Ovary (tissue), 7 donors: ENCODE measurements at regions not wholly inside any gene's neighbourhood (a gene's known extent, or its start where the extent isn't known, plus 50 kb on each side); places are given as distances from the start of the nearest gene placed in this dataset.

Source experiments
- DNase-seq, 5 donors: peaks; one replicate each; pipeline ENCODE4 v3.0.0-alpha.2; 2019 to 2020
- H3K27ac ChIP-seq, 2 donors: fragments of 200-600 bp; one replicate each; pipeline versions ENCODE4 v1.5.1 to v1.8.0; 2019 to 2022
- H3K27me3 ChIP-seq: fragments of 200-600 bp; one replicate; pipeline ENCODE4 v1.8.0; 2022
- H3K36me3 ChIP-seq: fragments of 200-600 bp; sonication (generic); one replicate; pipeline ENCODE4 v1.5.1; 2019
- H3K4me1 ChIP-seq: one replicate; pipeline ENCODE4 v1.8.1; 2013; ENCODE audit warnings: mild to moderate bottlenecking, moderate library complexity; ENCODE audit not compliant: insufficient read depth
- H3K4me3 ChIP-seq: fragments of 200-600 bp; sonication (generic); one replicate; pipeline ENCODE4 v1.5.1; 2017
- H3K9me3 ChIP-seq, 2 donors: fragments of 200-600 bp in 1 of 2; sonication (generic) in 1 of 2; one replicate each; pipeline versions ENCODE4 v1.5.1 to v1.8.1; 2013 to 2019; ENCODE audit warnings: mild to moderate bottlenecking in 1 of 2, moderate library complexity in 1 of 2
- CTCF ChIP-seq, 3 donors: fragments of 450-650 bp in 2 of 3; fragments of 200-600 bp in 1 of 3; IDR thresholded peaks; one replicate each; pipeline versions ENCODE4 v1.5.1 to v1.8.0; 2016 to 2022; ENCODE audit warnings: antibody characterized with exemption in 3 of 3, mild to moderate bottlenecking in 1 of 3
- EP300 ChIP-seq: sonication (generic); formaldehyde crosslinking; IDR thresholded peaks from one replicate; pipeline ENCODE4 v1.6.1; 2017; ENCODE audit warnings: antibody characterized with exemption
- POLR2A ChIP-seq: fragments of 450-650 bp; IDR thresholded peaks from one replicate; pipeline ENCODE4 v1.6.1; 2017; ENCODE audit warnings: antibody characterized with exemption, mild to moderate bottlenecking, moderate library complexity
- WGBS, 3 donors: extraction: QIAGEN DNeasy Blood & Tissue Kit in 1 of 3; methylation state at CpG; one replicate each; pipeline versions ENCODE4 v1.1.5 to v1.1.7; 2013 to 2017; 5-methylcytosine and 5-hydroxymethylcytosine counted together
- intact Hi-C, 4 donors: fragments of 100-400 bp; cut with DNase I; formaldehyde crosslinking; loops; one replicate each; pipeline versions ENCODE4 v1.11.0 to v1.15.1; 2022 to 2023
- donor health status: DM: no; HTN: no; CAD: no; lungs with moderate emphysema.
- donor health status: DM: no; HTN: no; CAD: no.
- donor health status: Bipolar disorder and iron deficiency.
- donor health status: DM: no; HTN: no; CAD: no.
- donor health status: DM: yes; HTN: yes; CAD: no.

- Histone ChIP-seq H3K27ac (no peak overlapping the region), H3K4me3 (no peak overlapping the region), H3K9me3 (no peaks in the 10 kb centered on the region), H3K4me1 (no peaks in the 10 kb centered on the region), H3K36me3 (no peaks in the 10 kb centered on the region), H3K27me3 (no peaks in the 10 kb centered on the region)
- intact Hi-C loops = no loop called here
- TF ChIP-seq CTCF (IDR thresholded peaks at IDR 0.05) (no peak), EP300 (no peak), POLR2A (no peak)
- 68 to 85% (median 83%) methylated on average over 8 of the region's 8 CpGs for WGBS, 3 donors
- DNase-seq = no peak
Measured at GRCh38 chr1:23628951-23629387, 62.6 kb upstream of the RPL11 start.

DNA sequence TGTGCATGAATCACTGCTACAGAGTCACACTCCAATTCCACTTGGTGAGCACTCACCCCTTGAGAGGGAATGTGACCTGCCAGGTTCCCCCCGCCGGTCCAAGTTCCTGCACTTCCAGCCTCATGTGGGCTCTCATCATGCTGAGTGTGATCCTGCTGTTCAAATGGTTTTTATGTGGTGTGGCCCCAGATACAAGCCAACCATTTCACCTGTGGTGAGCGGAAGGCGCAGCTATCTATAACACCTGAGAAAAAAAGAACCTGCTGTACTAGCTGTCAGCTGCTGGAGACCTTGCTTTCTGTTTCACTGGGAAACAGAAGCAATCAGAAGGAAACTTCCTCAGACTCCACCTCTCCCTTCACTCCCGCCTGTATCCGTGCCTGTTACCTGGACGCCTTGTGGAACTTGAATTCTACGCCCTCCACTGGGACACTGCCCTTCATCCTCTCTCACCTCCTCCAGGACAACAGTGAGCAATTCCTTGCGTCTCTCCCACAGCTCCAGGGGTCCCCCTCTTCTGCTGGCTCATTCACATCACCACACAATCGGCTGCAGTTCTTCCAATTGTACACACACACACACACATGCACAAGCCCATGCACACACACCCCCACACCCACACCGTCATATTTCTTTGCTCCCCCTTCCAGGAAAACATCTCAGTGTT, 64.4 kb upstream of the RPL11 start:
- Histone ChIP-seq H3K4me1 (no peaks in the 10 kb centered on the region), H3K36me3 (no peaks in the 10 kb centered on the region), H3K27ac (no peak overlapping the region), H3K4me3 (no peak overlapping the region), H3K9me3 (no peaks in the 10 kb centered on the region), H3K27me3 (no peaks in the 10 kb centered on the region)
- 53 to 61% (median 57%) methylated on average over 11 of the region's 11 CpGs for WGBS, 3 donors
- no peak for TF ChIP-seq CTCF (IDR thresholded peaks at IDR 0.05)
- DNase-seq = no peak
- intact Hi-C loops = no loop called here

DNA sequence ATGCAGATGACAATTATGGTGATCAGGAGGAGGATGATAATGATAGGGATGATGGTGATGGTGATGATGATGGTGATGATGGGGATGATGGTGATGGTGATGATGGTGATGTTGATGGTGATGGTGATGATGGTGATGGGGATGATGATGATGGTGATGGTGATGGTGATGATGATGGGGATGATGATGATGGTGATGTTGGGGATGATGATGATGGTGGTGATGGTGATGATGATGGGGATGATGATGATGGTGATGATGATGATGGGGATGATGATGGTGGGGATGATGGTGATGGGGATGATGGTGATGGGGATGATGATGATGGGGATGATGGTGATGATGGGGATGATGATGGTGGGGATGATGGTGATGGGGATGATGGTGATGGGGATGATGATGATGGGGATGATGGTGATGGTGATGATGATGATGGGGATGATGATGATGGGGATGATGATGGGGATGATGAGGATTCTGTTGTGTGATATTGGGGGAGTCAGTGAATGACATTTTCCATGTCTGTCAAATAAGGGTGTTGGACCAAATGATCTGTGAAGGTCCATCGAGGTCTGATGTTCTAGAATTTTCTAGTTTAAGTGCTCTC, 65.6 kb upstream of the RPL11 start:
- Histone ChIP-seq H3K36me3 (no peaks in the 10 kb centered on the region), H3K27me3 (no peaks in the 10 kb centered on the region), H3K9me3 (no peaks in the 10 kb centered on the region), H3K27ac (no peak overlapping the region), H3K4me1 (no peaks in the 10 kb centered on the region), H3K4me3 (no peak overlapping the region)
- no peak for DNase-seq
- TF ChIP-seq EP300 = no peak
- no peak for TF ChIP-seq POLR2A
- no peak for TF ChIP-seq CTCF (IDR thresholded peaks at IDR 0.05)
- 89 to 92% (median 90%) methylated on average over 1 of the region's 1 CpG for WGBS, 3 donors
- intact Hi-C loops = no loop called here

DNA sequence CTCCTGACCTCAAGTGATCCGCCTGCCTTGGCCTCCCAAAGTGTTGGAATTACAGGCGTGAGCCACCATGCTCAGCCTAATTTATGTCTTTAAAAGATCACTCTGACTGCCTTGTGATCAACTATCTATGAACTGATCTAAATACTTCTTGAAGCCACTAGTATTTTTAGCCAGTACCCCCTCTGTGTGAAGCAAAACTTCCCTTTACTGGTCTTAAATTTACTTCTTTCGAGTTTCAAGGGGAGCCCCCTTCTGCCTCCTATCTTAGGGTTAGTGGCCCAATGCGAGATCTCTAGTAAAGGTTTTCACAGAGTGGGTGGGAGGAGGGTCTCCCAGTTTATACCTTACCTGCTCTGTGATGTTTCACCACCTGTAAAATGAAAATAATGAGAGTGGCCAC, 66.1 kb upstream of the RPL11 start:
- no peaks in the 10 kb centered on the region for H3K27me3 ChIP-seq
- no peaks in the 10 kb centered on the region for H3K36me3 ChIP-seq
- no peak overlapping the region for H3K4me3 ChIP-seq
- H3K4me1 ChIP-seq = no peaks in the 10 kb centered on the region
- intact Hi-C loops = no loop called here
- WGBS, 3 donors = 83 to 92% (median 90%) methylated on average over 4 of the region's 4 CpGs
- TF ChIP-seq POLR2A (no peak), CTCF (IDR thresholded peaks at IDR 0.05) (no peak), EP300 (no peak)
- no peak for DNase-seq
- H3K27ac ChIP-seq = no peak overlapping the region
- no peaks in the 10 kb centered on the region for H3K9me3 ChIP-seq
